ENCODE measurements at regions not wholly inside any gene's neighbourhood (a gene's known extent, or its start where the extent isn't known, plus 50 kb on each side); places are given as distances from the start of the nearest gene placed in this dataset.

DNA sequence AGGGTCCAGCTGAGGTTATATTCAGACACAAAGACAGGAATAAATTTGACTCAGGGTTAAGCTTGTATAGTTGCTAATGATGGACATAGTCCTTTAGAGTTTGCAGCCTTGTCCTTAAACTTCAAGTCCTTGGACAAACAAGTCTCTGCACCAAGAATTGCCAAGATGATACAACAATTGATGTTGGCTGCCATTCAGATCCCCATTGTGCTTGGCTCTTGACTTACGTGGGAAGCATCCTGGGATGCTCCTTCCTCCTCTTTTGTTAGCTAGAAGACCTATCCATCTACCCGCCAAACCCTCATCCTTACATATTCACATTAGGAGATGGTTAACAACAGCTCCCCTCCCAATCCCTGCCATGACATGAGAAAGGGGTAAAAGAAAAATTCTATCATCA lies 115.6 kb downstream of the RDH14 start:
- Histone ChIP-seq H3K9me2 (replicated peaks; ENCODE audit: control insufficient read depth, low read length) (no peaks in the 10 kb centered on the region), H3K4me1 (ENCODE audit: control insufficient read depth, low read length) (no peaks in the 10 kb centered on the region), H3K27me3 (ENCODE audit: control insufficient read depth, low read length) (no peaks in the 10 kb centered on the region), H3K36me3 (ENCODE audit: control insufficient read depth, low read length) (no peaks in the 10 kb centered on the region), H3K79me2 (ENCODE audit: control insufficient read depth, low read length) (no peaks in the 10 kb centered on the region), H3K4me2 (ENCODE audit: low read length) (no peak overlapping the region), H3F3A (ENCODE audit: control insufficient read depth, insufficient read depth) (no peaks in the 10 kb centered on the region), H3K4me3 (ENCODE audit: low read length) (no peak overlapping the region), H4K20me1 (ENCODE audit: control insufficient read depth, insufficient read depth, low read depth, low read length) (no peaks in the 10 kb centered on the region), H3K9me3 (ENCODE audit: control insufficient read depth, insufficient read depth, low read length) (no peaks in the 10 kb centered on the region), H3K27ac (ENCODE audit: low read depth, low read length) (no peak overlapping the region)
- no peak for TF ChIP-seq CTCF (IDR thresholded peaks at IDR 0.05; ENCODE audit: low read depth, low read length, poor library complexity, severe bottlenecking)
- no peak for TF ChIP-seq EZH2phosphoT487 (IDR thresholded peaks at IDR 0.05; ENCODE audit: borderline replicate concordance, low read length)

DNA sequence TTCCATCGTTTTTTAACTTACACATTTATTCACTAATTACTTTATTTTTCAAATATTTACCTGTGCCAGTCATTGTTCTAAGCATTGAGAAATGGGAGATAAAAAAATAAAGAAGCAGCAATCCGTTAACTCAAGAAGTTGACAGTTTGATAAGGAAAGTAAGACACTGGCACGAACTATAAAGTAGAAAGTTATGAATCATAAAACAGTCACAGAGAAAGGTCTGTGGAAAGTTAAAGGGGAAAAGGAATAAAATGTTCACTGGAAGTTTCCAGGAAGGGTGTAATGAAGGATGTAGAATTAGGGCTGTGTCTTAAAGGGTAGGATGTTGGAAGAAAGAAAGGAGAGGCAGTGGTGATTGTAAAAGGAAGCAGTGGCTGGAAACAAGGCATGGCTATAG lies 118.9 kb downstream of the RDH14 start:
- no peaks in the 10 kb centered on the region for H3K79me2 ChIP-seq (ENCODE audit: control insufficient read depth, low read length)
- no peaks in the 10 kb centered on the region for H3K9me2 ChIP-seq (replicated peaks; ENCODE audit: control insufficient read depth, low read length)
- no peaks in the 10 kb centered on the region for H3F3A ChIP-seq (ENCODE audit: control insufficient read depth, insufficient read depth)
- no peak overlapping the region for H3K4me2 ChIP-seq (ENCODE audit: low read length)
- no peak overlapping the region for H3K27ac ChIP-seq (ENCODE audit: low read depth, low read length)
- H4K20me1 ChIP-seq (ENCODE audit: control insufficient read depth, insufficient read depth, low read depth, low read length): no peaks in the 10 kb centered on the region
- TF ChIP-seq CTCF (IDR thresholded peaks at IDR 0.05; ENCODE audit: low read depth, low read length, poor library complexity, severe bottlenecking) (no peak), EZH2phosphoT487 (IDR thresholded peaks at IDR 0.05; ENCODE audit: borderline replicate concordance, low read length) (no peak)
- H3K4me1 ChIP-seq (ENCODE audit: control insufficient read depth, low read length): no peaks in the 10 kb centered on the region
- no peaks in the 10 kb centered on the region for H3K9me3 ChIP-seq (ENCODE audit: control insufficient read depth, insufficient read depth, low read length)
- no peaks in the 10 kb centered on the region for H3K27me3 ChIP-seq (ENCODE audit: control insufficient read depth, low read length)
- H3K36me3 ChIP-seq (ENCODE audit: control insufficient read depth, low read length): no peaks in the 10 kb centered on the region
- no peak overlapping the region for H3K4me3 ChIP-seq (ENCODE audit: low read length)

DNA sequence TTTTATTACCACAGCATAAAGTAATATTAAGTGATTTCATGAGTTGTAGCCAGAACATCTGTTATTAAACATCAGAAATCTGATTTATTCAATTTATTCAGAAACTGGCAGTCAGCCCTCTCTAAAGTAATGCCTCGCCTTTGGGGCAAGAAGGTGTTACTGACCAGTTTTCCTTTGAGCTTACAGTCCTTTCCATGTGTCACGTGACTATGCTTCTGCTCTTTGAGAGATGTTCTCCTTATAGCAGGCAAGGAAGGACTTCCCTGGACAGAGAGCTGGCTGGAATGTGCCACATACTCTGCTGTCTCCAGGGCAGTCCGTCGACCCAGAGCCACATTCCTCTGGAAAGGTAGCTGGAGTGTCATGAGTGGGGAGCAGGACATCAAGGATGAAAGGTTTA lies 119.7 kb downstream of the RDH14 start:
- no peaks in the 10 kb centered on the region for H3K4me1 ChIP-seq (ENCODE audit: control insufficient read depth, low read length)
- no peak overlapping the region for H3K4me2 ChIP-seq (ENCODE audit: low read length)
- no peaks in the 10 kb centered on the region for H3K79me2 ChIP-seq (ENCODE audit: control insufficient read depth, low read length)
- no peaks in the 10 kb centered on the region for H3K9me2 ChIP-seq (replicated peaks; ENCODE audit: control insufficient read depth, low read length)
- no peaks in the 10 kb centered on the region for H3K9me3 ChIP-seq (ENCODE audit: control insufficient read depth, insufficient read depth, low read length)
- no peaks in the 10 kb centered on the region for H3F3A ChIP-seq (ENCODE audit: control insufficient read depth, insufficient read depth)
- H3K27me3 ChIP-seq (ENCODE audit: control insufficient read depth, low read length): no peaks in the 10 kb centered on the region
- H4K20me1 ChIP-seq (ENCODE audit: control insufficient read depth, insufficient read depth, low read depth, low read length): no peaks in the 10 kb centered on the region
- H3K27ac ChIP-seq (ENCODE audit: low read depth, low read length): no peak overlapping the region
- TF ChIP-seq CTCF (IDR thresholded peaks at IDR 0.05; ENCODE audit: low read depth, low read length, poor library complexity, severe bottlenecking) (no peak), EZH2phosphoT487 (IDR thresholded peaks at IDR 0.05; ENCODE audit: borderline replicate concordance, low read length) (no peak)
- no peak overlapping the region for H3K4me3 ChIP-seq (ENCODE audit: low read length)
- no peaks in the 10 kb centered on the region for H3K36me3 ChIP-seq (ENCODE audit: control insufficient read depth, low read length)
